AG04450 (cell line): ENCODE measurements at regions not wholly inside any gene's neighbourhood (a gene's known extent, or its start where the extent isn't known, plus 50 kb on each side); places are given as distances from the start of the nearest gene placed in this dataset.
"Not testable (repeated sequence)": the region's sequence is repeated elsewhere in the genome, so short reads cannot be mapped to it uniquely, and the experiment has no call there.

Experiments used
- CTCF ChIA-PET: fragments of 300-600, 350-600 bp; formaldehyde crosslinking; extraction: SDS; loops from one replicate; lab custom pipeline; 2022; ENCODE audit warnings: antibody characterized with exemption, inconsistent platforms; lab: Charles Lee
- POLR2A ChIA-PET: fragments of 350-600 bp; formaldehyde crosslinking; extraction: SDS; loops from one replicate; lab custom pipeline; 2021; ENCODE audit warnings: antibody characterized with exemption, inconsistent platforms; lab: Yijun Ruan, JAX
- DNase-seq: peaks from one replicate; pipeline ENCODE4 v3.0.0-alpha.2; 2011; ENCODE audit warnings: low read depth, low spot score
- H3K27ac ChIP-seq: one replicate; pipeline ENCODE4 v1.5.1; 2012; ENCODE audit warnings: low read depth, low read length, control low read depth
- H3K27me3 ChIP-seq: one replicate; pipeline ENCODE4 v1.6.0; 2012; ENCODE audit warnings: low read length; ENCODE audit not compliant: control insufficient read depth, insufficient read depth
- H3K4me3 ChIP-seq: 2 replicates; pipeline ENCODE4 v1.5.1; 2011; ENCODE audit warnings: mild to moderate bottlenecking, low read depth, low read length, control low read depth
- H3K9me3 ChIP-seq: 2 replicates; pipeline ENCODE4 v1.5.1; 2012; ENCODE audit warnings: low read length; ENCODE audit not compliant: control insufficient read depth, insufficient read depth
- TF ChIP-seq, protein P1 (sequence below): IDR thresholded peaks from 2 replicates; pipeline ENCODE4 v1.5.1; 2011; ENCODE audit warnings: low read depth, low read length, control low read depth, inconsistent platforms

DNA sequence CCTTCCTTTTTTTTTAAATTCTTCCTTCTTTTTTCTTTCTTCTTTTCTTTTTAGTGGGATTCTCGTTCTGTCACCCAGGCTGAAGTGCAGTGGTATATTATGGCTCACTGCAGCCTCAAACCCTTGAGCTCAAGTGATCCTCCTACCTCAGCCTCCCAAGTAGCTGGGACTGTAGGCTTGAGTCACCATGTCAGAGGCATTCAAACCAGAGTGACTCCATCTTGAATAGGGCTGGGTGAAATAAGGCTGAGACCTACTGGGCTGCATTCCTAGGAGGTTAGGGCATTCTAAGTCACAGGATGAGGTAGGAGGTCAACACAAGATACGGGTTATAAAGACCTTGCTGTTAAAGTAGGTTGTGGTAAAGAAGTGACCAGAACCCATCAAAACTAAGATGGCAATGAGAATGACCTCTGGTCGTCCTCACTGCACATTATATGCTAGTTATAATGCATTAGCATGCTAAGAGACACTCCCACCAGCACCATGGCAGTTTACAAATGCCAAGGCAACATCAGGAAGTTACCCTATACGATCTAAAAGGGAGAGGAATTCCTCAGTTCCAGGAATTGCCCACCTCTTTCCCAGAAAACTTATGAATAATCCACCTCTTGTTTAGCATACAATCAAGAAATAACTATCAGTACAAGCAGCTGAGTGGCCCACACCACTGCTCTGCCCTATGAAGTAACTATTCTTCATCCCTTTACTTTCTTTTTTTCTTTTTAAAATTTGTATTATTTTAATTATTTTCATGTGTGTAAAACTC, 99.0 kb upstream of the ITGB1 start:
- H3K4me3 ChIP-seq = no peak overlapping the region
- no peak for DNase-seq
- no peak overlapping the region for H3K27ac ChIP-seq
- TF ChIP-seq, protein P1, sequence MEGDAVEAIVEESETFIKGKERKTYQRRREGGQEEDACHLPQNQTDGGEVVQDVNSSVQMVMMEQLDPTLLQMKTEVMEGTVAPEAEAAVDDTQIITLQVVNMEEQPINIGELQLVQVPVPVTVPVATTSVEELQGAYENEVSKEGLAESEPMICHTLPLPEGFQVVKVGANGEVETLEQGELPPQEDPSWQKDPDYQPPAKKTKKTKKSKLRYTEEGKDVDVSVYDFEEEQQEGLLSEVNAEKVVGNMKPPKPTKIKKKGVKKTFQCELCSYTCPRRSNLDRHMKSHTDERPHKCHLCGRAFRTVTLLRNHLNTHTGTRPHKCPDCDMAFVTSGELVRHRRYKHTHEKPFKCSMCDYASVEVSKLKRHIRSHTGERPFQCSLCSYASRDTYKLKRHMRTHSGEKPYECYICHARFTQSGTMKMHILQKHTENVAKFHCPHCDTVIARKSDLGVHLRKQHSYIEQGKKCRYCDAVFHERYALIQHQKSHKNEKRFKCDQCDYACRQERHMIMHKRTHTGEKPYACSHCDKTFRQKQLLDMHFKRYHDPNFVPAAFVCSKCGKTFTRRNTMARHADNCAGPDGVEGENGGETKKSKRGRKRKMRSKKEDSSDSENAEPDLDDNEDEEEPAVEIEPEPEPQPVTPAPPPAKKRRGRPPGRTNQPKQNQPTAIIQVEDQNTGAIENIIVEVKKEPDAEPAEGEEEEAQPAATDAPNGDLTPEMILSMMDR = no peak
- no peaks in the 10 kb centered on the region for H3K27me3 ChIP-seq
- H3K9me3 ChIP-seq = no peaks in the 10 kb centered on the region
- ChIA-PET POLR2A (no interaction called here), CTCF (no interaction called here)

DNA sequence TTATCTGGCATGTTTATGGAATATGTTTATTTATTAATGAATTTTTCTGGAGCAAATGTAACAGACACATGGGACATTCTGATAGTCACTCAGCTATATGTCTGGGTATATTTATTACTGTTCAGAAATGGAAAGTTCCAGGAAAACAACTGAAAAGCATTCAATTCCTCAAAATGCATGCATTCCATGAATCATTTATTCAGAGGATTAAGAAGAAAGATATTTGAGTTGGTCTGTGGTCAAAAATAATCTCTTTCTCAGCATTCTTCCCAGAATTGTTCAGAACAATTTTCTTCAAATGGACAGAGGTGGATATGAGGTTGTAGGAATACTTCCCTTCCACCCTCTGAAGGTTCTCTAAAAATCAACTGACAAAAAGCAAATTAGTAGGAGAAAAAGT, 97.6 kb upstream of the ITGB1 start:
- TF ChIP-seq, protein P1 = no peak
- ChIA-PET POLR2A (no interaction called here), CTCF (no interaction called here)
- no peaks in the 10 kb centered on the region for H3K27me3 ChIP-seq
- DNase-seq = no peak
- H3K4me3 ChIP-seq = no peak overlapping the region
- no peaks in the 10 kb centered on the region for H3K9me3 ChIP-seq
- H3K27ac ChIP-seq = no peak overlapping the region

DNA sequence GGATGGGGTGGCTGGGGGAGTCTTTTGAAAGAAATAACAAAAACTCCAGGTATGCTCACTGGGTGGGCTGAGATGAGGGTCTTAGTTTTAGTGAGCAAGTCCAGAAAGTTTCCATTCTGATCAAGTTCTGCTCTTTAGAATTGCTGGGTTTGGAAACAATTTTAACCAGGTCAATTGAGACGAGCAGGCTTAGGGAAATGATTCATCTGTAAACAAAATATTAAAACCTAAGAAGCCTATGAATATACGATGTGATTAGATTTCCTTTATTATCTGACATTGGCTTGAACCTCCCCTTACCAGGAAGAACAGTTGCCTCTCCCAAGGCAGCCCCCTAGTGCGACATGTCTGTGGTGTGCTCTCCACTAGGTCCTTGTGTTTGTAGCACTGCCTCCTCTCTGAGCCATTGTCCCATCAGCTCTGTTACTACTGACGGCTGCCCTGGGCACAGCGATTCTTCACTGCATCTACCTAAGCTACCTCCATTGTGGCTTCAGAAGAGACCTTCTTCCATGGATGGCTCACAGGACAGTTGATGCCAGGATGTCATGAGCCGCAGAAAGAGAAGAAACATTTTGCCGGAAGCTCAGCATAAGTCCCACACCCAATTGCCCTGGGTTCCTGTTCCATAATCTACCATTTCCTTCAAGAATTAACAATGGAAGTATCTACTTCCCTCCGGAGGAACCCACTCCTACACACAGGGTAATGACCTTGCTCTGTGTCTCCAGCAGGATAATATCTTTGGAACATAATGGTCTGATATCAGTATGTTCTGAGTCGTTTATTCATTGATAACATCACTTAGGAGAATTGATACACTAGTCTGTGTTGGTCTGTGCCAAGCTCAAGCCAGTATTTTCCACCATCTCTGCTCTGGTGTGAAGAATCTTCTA, 95.1 kb upstream of the ITGB1 start:
- ChIA-PET POLR2A (no interaction called here), CTCF (no interaction called here)
- H3K4me3 ChIP-seq = no peak overlapping the region
- DNase-seq = no peak
- no peaks in the 10 kb centered on the region for H3K27me3 ChIP-seq
- no peak overlapping the region for H3K27ac ChIP-seq
- TF ChIP-seq, protein P1 = no peak
- no peaks in the 10 kb centered on the region for H3K9me3 ChIP-seq

DNA sequence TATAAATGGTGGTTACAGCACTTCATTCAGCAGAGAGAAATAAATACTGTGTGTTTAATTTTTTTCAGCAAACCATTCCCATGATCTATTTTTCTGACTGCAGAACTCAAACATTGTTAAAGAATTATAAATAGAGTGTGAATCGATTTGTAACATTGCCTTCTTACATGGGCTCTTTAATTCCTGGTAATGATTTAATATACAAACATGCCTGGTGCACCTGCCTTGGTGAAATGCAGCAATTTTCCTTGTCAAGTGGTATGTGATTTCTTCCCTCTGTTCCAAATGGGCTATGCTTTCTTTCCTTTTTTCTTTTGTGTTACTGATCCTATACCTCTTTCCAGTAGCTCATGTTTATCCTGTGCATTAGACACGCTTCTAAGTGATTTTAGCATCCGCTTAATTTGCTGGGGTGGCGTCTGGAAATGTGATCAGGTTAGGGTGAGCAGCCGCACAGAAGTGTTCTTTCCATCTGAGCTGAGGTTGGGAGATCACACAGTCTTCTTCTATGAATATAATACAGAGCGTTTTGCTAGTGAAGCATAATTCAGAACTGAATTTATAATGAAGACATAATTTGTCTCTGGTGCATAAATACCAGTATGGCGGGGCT, 94.3 kb upstream of the ITGB1 start:
- Histone ChIP-seq H3K27me3 (no peaks in the 10 kb centered on the region), H3K27ac (no peak overlapping the region), H3K4me3 (no peak overlapping the region), H3K9me3 (no peaks in the 10 kb centered on the region)
- no peak for DNase-seq
- ChIA-PET CTCF (no interaction called here), POLR2A (no interaction called here)
- TF ChIP-seq, protein P1 = no peak

DNA sequence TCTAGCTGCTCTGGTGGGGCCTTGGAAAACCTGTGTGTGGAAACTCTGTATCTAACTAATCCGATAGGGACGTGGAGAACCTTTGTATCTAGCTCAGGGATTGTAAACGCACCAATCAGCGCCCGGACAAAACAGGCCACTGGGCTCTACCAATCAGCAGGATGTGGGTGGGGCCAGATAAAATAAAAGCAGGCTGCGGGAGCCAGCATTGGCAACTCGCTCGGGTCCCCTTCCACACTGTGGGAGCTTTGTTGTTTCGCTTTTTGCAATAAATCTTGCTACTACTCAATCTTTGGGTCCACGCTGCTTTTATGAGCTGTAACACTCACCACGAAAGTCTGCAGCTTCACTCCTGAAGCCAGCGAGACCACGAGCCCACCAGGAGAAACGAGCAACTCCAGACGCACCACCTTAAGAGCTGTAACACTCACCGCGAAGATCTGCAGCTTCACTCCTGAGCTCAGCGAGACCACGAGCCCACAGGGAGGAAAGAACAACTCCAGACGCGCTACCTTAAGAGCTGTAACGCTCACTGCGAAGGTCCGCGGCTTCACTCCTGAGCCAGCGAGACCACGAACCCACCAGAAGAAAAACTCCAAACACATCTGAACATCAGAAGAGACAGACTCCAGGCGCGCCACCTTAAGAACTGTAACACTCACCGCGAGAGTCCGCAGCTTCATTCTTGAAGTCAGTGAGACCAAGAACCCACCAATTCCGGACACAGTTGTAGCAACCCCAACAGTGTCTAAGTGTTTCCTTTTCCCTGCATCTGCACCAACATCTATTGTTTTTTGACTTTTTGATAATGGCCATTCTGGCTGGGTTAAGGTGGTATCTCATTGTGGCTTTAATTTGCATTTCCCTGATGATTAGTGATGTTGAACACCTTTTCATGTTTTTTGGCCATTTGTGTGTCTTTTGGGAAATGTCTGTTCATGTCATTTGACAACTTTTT, 92.2 kb upstream of the ITGB1 start:
- ChIA-PET CTCF (interaction anchor here (0.6 kb wide), 1 partner anchor 16 kb away, joined by 4 read pairs; no protein-coding TSS in a partner anchor), POLR2A (interaction anchor here (0.6 kb wide), 1 partner anchor 9 kb away, joined by 3 read pairs; no protein-coding TSS in a partner anchor)
- not testable (repeated sequence) for H3K27me3 ChIP-seq, DNase-seq, H3K9me3 ChIP-seq, H3K27ac ChIP-seq, H3K4me3 ChIP-seq
